ENCODE measurements at regions not wholly inside any gene's neighbourhood (a gene's known extent, or its start where the extent isn't known, plus 50 kb on each side); places are given as distances from the start of the nearest gene placed in this dataset.

DNA sequence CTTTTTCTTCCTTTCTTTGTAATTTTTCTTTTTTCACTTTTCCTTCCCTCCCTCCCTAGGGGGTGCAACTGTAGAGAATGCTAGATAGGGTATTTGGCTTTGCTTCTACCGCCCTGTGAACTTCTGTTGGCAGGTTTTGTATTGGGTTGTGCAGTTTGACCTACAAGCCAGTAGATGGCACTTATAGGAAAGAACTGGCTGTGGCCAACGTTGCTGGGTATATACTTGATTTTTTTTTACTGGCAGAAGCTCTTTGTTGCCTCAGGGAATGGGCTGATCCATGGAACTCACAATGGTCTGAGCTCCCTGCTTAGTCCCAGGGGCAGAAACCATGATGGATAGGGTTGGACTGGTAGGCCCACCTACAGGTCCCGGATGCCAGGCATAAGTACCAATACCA lies 1019.5 kb upstream of the LRRTM1 start:
- Histone ChIP-seq H3K9me3 (replicated peaks) (no peaks in the 10 kb centered on the region), H3K27ac (no peak overlapping the region), H3K4me3 (no peak overlapping the region), H3K36me3 (no peaks in the 10 kb centered on the region), H3K4me1 (replicated peaks) (no peaks in the 10 kb centered on the region), H3K27me3 (replicated peaks) (no peaks in the 10 kb centered on the region)
- no peak for DNase-seq (ENCODE audit: low read depth in 1 of 2, low spot score in 2 of 2)

DNA sequence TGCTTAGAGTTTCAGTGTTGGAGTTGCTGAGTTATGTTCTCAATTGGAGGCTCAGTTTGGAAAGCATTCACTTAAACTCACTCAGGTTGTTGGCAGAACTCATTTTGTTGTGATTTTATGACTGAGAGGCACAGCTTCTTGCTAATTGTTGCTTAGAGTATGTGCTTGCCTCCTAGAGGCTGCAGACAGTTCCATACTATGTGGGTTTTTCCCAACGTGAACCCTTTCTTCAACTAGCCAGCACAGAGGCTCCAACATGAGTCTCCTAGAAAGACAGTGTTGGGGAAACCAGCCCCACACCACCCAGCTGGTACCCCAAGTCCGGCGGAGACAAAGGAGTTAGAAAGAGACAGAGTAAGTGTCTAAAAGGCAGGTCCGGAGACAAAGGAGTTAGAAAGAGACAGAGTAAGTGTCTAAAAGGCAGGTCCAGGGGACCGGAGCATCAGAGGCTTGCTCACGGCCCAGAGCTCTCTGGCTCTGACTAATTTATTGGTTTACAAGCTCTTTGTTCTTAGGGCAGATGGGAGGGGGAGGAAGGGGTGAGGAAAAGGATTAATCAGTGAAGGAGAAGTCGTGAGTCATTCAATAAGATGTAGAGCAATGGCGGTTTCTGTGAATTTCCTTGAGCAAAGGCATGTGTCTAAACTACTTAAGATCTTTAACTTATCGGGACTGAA lies 999.7 kb upstream of the LRRTM1 start:
- H3K27ac ChIP-seq = no peak overlapping the region
- no peaks in the 10 kb centered on the region for H3K27me3 ChIP-seq (replicated peaks)
- no peaks in the 10 kb centered on the region for H3K4me1 ChIP-seq (replicated peaks)
- no peak for DNase-seq (ENCODE audit: low read depth in 1 of 2, low spot score in 2 of 2)
- H3K4me3 ChIP-seq = no peak overlapping the region
- H3K9me3 ChIP-seq (replicated peaks) = no peaks in the 10 kb centered on the region; the same call in 1 of the 2 replicates
- H3K36me3 ChIP-seq = no peaks in the 10 kb centered on the region

DNA sequence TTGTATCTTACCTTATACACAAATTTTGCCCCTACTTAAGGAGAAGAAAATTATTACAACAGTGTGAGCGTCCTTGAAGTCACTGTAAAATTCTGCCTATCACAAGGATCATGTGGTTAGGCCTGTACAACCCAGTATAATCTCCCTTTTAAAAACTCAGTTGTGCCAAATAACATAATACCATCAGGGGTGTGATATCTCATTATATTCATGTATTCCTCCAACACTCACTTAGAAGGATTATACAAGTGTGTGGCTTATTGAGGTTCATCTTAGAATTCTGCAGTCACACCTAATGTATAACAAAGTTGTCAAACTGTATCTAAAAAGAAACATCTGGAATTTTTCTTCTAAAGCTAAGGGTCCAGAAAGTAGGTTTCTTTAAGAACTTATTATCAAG lies 998.8 kb upstream of the LRRTM1 start:
- no peaks in the 10 kb centered on the region for H3K36me3 ChIP-seq
- H3K4me1 ChIP-seq (replicated peaks) = no peaks in the 10 kb centered on the region
- no peaks in the 10 kb centered on the region for H3K9me3 ChIP-seq (replicated peaks)
- H3K27me3 ChIP-seq (replicated peaks) = no peaks in the 10 kb centered on the region
- H3K27ac ChIP-seq = no peak overlapping the region
- DNase-seq (ENCODE audit: low read depth in 1 of 2, low spot score in 2 of 2) = no peak
- H3K4me3 ChIP-seq = no peak overlapping the region

DNA sequence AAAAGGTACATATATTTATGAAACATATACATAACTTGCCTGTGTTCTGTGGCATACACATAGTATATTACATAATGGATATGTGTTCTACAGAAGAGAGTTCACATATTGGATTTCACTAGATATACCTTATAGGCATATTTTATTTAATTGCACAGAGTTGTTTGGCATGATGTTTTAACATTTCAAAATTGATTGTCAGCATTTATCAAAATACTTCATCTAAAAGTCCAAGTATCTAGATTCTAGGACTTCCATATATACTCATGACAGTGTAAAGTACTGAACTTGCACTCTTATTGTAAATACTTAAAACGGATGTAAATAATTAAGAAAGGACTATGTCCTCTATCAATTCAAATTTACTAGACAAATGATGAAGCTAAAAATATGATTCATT lies 995.3 kb upstream of the LRRTM1 start:
- Histone ChIP-seq H3K4me3 (no peak overlapping the region), H3K27me3 (replicated peaks) (no peaks in the 10 kb centered on the region), H3K36me3 (no peaks in the 10 kb centered on the region), H3K27ac (no peak overlapping the region), H3K4me1 (replicated peaks) (no peaks in the 10 kb centered on the region), H3K9me3 (replicated peaks) (no peaks in the 10 kb centered on the region)
- DNase-seq (ENCODE audit: low read depth in 1 of 2, low spot score in 2 of 2) = no peak

DNA sequence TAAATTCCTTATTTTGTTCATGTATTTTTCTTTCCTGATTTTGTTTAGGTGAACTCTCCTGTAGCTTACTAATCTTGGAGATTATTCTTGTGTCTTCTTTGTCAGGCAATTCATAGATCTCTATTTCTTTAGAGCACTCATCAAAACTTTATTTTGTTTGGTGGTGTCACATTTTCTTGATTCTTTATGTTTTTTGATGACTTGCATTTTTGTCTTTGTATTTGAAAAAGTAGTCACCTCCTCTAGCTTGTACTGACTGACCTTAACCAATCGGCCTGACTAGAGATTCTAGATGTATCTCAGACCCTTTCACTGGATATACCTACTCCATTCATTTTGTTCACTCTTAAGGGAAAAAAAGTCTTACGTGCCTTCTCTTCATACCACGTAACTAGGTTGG lies 986.3 kb upstream of the LRRTM1 start:
- no peaks in the 10 kb centered on the region for H3K27me3 ChIP-seq (replicated peaks)
- no peaks in the 10 kb centered on the region for H3K36me3 ChIP-seq
- no peaks in the 10 kb centered on the region for H3K4me1 ChIP-seq (replicated peaks)
- H3K4me3 ChIP-seq = no peak overlapping the region
- DNase-seq (ENCODE audit: low read depth in 1 of 2, low spot score in 2 of 2) = no peak
- no peak overlapping the region for H3K27ac ChIP-seq
- H3K9me3 ChIP-seq (replicated peaks) = no peaks in the 10 kb centered on the region

DNA sequence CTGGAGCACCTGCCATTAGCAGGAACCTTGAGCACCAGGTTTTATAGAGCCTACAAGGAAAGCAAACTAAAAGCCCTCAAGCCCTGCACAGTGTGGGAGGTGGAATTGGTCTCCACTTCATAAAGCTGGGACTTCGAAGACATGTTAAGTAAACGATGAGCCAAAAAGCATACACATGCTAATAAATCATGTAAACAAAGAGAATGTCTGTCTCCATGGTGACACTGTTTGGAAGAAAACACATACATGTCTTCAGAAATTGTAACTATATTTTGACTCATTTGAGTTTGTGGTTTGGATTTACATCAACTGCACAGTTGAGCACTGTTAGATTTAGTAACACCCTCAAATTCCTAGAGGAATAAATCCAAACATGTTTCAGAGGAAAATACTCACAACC lies 978.5 kb upstream of the LRRTM1 start:
- Histone ChIP-seq H3K4me1 (replicated peaks) (no peaks in the 10 kb centered on the region), H3K27me3 (replicated peaks) (no peaks in the 10 kb centered on the region), H3K36me3 (no peaks in the 10 kb centered on the region), H3K4me3 (no peak overlapping the region), H3K27ac (no peak overlapping the region), H3K9me3 (replicated peaks) (no peaks in the 10 kb centered on the region)
- no peak for DNase-seq (ENCODE audit: low read depth in 1 of 2, low spot score in 2 of 2)

DNA sequence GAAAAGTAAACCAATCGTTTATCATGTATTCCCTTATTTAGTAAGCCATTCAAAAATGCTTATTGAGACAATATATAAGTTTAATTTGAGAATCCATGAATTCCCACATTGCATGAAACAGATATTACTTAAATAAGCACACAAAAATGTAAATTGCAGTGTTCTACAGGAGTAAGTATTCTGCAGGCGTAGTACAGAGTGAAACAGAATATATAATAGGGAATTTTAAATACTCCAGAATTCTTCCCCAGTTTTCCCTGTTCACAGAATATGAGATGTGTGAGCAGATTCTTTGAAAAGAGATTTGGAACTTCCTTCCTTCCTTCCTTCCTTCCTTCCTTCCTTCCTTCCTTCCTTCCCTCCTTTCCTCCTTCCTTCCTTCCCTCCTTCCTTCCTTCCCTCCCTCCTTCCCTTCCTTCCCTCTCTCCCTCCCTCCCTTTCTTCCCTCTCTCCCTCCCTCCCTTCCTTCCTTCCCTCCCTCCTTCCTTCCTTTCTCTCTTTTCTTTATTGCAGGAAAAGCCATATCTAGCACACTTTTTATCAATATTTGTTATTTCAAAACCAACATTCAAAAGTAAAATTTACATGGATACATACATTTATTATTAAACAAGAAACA lies 977.7 kb upstream of the LRRTM1 start:
- no peak overlapping the region for H3K4me3 ChIP-seq
- H3K27me3 ChIP-seq (replicated peaks) = no peaks in the 10 kb centered on the region
- H3K4me1 ChIP-seq (replicated peaks) = no peaks in the 10 kb centered on the region
- H3K27ac ChIP-seq = no peak overlapping the region
- H3K36me3 ChIP-seq = no peaks in the 10 kb centered on the region
- no peaks in the 10 kb centered on the region for H3K9me3 ChIP-seq (replicated peaks)
- DNase-seq (ENCODE audit: low read depth in 1 of 2, low spot score in 2 of 2) = no peak

DNA sequence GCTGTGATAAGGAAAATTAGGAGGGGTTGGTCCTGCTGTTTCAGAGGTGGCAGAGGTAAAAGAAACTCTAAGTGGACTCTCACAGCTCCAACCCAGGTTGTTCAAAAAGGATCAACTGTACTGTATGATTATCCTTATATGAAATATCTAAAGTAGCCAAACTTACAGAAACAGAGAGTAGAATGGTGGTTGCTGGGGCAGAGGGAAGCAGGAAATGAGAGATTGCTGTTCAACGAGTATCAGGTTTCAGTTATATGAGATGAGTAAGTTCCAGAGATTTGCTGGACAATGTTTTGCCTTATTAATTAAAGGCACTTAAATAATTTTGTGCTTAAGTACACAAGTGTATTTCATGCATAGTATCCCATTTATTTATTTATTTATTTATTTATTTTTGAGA lies 972.0 kb upstream of the LRRTM1 start:
- H3K9me3 ChIP-seq (replicated peaks) = no peaks in the 10 kb centered on the region
- no peaks in the 10 kb centered on the region for H3K4me1 ChIP-seq (replicated peaks)
- H3K36me3 ChIP-seq = no peaks in the 10 kb centered on the region
- DNase-seq (ENCODE audit: low read depth in 1 of 2, low spot score in 2 of 2) = no peak
- no peak overlapping the region for H3K27ac ChIP-seq
- no peaks in the 10 kb centered on the region for H3K27me3 ChIP-seq (replicated peaks)
- no peak overlapping the region for H3K4me3 ChIP-seq

DNA sequence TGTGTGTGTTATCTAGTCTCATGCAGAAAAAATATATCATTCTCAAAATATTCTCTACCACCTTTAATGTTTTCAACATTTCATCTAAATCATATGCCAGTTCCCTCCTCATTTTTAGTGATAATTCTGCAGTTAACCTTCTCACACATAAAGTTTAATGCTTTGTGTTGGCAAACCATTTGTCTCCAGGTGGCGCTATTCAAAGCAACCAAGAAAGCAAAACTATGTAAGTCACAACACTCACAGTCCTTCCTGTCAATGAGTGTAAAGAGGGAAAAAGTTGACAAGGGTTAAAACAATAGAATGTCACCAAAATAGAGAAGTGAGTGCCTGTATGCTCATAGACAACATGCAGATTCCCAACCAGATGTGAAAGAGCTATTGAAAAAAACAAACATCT lies 961.6 kb upstream of the LRRTM1 start:
- H3K36me3 ChIP-seq = no peaks in the 10 kb centered on the region
- DNase-seq (ENCODE audit: low read depth in 1 of 2, low spot score in 2 of 2) = no peak
- H3K27me3 ChIP-seq (replicated peaks) = no peaks in the 10 kb centered on the region
- H3K4me1 ChIP-seq (replicated peaks) = no peaks in the 10 kb centered on the region
- no peak overlapping the region for H3K27ac ChIP-seq
- no peaks in the 10 kb centered on the region for H3K9me3 ChIP-seq (replicated peaks)
- H3K4me3 ChIP-seq = no peak overlapping the region

DNA sequence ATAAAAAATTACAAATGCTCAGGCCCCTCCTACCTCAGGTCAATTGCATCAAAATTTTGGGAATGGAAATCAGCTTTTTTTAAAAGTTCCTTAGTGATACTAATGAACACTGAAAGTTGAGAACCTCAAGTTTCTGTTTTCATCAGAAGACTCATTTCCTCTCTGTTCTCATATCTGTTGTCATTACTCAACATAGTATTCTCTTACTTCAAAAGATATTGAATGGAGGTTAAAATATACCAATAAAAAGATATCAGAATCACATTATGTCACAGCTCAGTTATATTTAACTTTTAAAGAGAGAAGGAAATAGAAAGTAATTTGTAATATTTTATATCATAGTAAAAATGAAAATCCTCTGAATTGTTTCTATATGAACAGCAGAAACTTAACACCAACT lies 959.4 kb upstream of the LRRTM1 start:
- H3K4me3 ChIP-seq = no peak overlapping the region
- no peak for DNase-seq (ENCODE audit: low read depth in 1 of 2, low spot score in 2 of 2)
- no peaks in the 10 kb centered on the region for H3K4me1 ChIP-seq (replicated peaks)
- H3K27me3 ChIP-seq (replicated peaks) = no peaks in the 10 kb centered on the region
- no peak overlapping the region for H3K27ac ChIP-seq
- no peaks in the 10 kb centered on the region for H3K9me3 ChIP-seq (replicated peaks)
- H3K36me3 ChIP-seq = no peaks in the 10 kb centered on the region

DNA sequence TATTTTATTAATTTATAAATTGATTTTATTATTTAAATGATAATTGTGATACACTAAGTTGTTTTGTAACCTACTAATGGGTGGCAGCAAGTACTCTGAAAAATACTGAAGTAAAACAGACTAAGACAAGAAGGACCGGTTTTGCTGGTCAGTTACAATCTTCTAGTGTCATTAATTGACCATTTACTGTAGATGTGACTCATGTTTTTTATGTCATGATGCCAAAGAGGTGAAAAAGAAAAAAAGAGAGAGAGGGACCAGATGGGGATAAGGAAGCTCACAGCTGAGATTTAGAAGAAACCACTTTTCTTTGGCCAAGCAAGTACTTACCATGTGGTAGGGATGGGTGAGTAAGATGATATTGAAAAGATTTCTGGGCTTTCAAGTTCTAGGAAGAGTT lies 955.8 kb upstream of the LRRTM1 start:
- Histone ChIP-seq H3K27me3 (replicated peaks) (no peaks in the 10 kb centered on the region), H3K4me3 (no peak overlapping the region)
- no peak for DNase-seq (ENCODE audit: low read depth in 1 of 2, low spot score in 2 of 2)

DNA sequence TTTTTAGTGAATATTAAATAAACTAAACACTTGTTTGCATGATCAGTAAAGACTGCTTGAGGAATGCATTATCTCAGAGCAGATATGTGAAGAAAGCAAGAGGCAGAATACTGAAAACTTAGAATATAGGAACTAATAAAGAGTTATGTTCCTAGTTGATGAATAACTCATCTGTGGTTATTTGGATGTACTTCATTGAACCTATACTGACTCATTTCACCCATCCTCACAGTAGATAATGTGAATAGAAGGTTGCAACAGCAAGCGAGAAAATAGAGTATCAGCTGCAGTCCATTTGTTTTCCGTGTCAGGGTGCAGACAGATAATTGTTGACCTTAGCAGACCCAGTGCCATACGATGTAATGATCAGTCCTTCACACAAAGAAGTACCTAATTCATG lies 945.7 kb upstream of the LRRTM1 start:
- no peak for DNase-seq (ENCODE audit: low read depth in 1 of 2, low spot score in 2 of 2)
- no peak overlapping the region for H3K27ac ChIP-seq
- H3K4me3 ChIP-seq = no peak overlapping the region
- H3K36me3 ChIP-seq = no peaks in the 10 kb centered on the region
- no peaks in the 10 kb centered on the region for H3K4me1 ChIP-seq (replicated peaks)
- H3K27me3 ChIP-seq (replicated peaks) = no peaks in the 10 kb centered on the region
- H3K9me3 ChIP-seq (replicated peaks) = 0 out of 2 replicates have a peak, but pooled peaks cover 4% of the 10 kb centered on the region

More for the DNA sequence above, 955.8 kb upstream of the LRRTM1 start:
- H3K27ac ChIP-seq = no peak overlapping the region
- H3K4me1 ChIP-seq (replicated peaks) = no peaks in the 10 kb centered on the region
- H3K36me3 ChIP-seq = no peaks in the 10 kb centered on the region
- H3K9me3 ChIP-seq (replicated peaks) = no peaks in the 10 kb centered on the region

DNA sequence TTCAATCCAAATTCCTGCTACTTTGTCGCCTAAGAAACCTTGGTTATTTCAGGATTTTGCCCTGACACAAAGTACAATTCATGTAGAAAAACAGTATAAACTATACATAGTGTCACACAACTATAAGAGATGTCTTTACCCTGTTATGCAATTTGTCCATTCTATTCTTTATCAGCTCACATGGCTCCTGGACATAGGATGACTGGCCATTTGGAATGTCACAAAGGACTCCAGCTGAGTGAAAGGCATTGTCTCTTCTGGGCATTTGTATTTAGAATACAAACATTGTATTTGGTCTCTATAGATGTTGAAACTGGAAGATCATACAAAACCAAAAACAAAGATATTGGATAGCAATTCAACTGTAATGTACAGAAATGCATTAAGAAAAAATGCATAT lies 944.6 kb upstream of the LRRTM1 start:
- H3K9me3 ChIP-seq (replicated peaks) = 0 out of 2 replicates have a peak, but pooled peaks cover 4% of the 10 kb centered on the region
- H3K27me3 ChIP-seq (replicated peaks) = no peaks in the 10 kb centered on the region
- H3K36me3 ChIP-seq = no peaks in the 10 kb centered on the region
- no peaks in the 10 kb centered on the region for H3K4me1 ChIP-seq (replicated peaks)
- H3K4me3 ChIP-seq = no peak overlapping the region
- H3K27ac ChIP-seq = no peak overlapping the region
- no peak for DNase-seq (ENCODE audit: low read depth in 1 of 2, low spot score in 2 of 2)

DNA sequence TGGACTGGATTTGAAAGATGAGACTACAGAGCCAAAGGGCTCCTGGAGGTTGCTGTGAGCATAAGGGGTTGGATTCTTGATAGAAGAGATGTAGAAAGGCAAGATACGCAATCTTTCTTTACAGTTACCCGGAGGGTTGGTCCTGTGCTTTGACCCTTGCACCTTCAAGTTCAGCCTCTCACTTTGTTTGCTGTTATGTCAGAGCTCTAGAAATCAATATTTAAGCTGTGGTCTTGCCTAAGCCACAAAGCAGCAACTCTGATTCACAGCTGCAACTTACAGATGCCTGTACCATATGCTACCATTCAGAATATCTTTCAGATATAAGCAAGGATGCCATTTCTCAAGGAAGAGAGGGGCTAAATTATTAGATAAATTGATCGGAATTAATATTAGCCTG lies 943.1 kb upstream of the LRRTM1 start:
- Histone ChIP-seq H3K4me3 (no peak overlapping the region), H3K36me3 (no peaks in the 10 kb centered on the region), H3K4me1 (replicated peaks) (no peaks in the 10 kb centered on the region), H3K27ac (no peak overlapping the region), H3K27me3 (replicated peaks) (no peaks in the 10 kb centered on the region), H3K9me3 (replicated peaks) (0 out of 2 replicates have a peak, but pooled peaks cover 4% of the 10 kb centered on the region)
- DNase-seq (ENCODE audit: low read depth in 1 of 2, low spot score in 2 of 2) = no peak

DNA sequence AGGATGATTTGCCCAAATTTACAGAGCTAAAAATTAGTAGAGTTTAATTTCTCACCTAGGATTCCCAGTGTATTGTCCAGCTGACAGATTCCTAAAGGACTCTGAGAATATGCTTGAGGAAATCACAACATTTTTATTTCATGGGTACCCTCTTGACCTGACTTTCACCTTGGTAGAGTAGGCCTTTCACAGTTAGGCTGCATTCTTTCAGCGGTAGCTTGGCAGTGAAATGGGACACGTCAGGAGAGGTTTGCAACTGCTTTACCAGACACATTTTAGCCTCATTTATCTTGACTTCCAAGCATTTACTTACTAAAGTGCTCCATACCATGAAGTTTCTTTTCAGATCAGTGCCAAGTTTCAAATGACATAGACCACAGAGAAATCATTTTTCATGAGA lies 937.9 kb upstream of the LRRTM1 start:
- no peak overlapping the region for H3K4me3 ChIP-seq
- DNase-seq (ENCODE audit: low read depth in 1 of 2, low spot score in 2 of 2) = no peak
- no peaks in the 10 kb centered on the region for H3K4me1 ChIP-seq (replicated peaks)
- H3K9me3 ChIP-seq (replicated peaks) = no peaks in the 10 kb centered on the region
- H3K27ac ChIP-seq = no peak overlapping the region
- no peaks in the 10 kb centered on the region for H3K27me3 ChIP-seq (replicated peaks)
- no peaks in the 10 kb centered on the region for H3K36me3 ChIP-seq
